ENCODE measurements at regions not wholly inside any gene's neighbourhood (a gene's known extent, or its start where the extent isn't known, plus 50 kb on each side); places are given as distances from the start of the nearest gene placed in this dataset.

DNA sequence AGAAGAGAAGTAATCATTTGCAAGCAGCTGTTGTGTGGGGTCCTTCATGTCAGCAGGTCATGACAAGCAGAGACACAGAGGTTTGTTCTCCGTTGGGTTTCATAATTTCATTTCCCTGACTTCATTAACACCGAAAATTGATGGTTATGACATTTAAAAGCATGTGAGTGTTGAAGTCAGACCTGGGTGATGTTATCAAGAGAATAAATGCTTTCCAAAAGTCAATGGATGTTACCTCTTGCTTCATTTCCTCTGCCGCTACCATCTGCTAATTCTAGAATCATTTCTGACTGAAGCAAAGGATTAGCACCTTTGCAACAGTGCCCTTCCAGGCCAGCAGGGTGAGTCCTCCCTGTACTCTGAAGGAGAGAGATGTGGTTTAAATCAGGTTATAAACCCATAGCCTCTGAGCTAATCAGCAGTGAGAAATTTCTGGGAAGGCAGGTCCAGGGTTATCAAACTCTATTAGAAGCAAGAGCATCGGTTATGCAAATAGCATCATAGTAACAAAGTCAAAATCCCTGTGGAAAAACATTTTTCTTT is 446.2 kb downstream of the PIK3C3 start:
- DNase-seq (ENCODE audit: low read depth in 2 of 2): no peak

DNA sequence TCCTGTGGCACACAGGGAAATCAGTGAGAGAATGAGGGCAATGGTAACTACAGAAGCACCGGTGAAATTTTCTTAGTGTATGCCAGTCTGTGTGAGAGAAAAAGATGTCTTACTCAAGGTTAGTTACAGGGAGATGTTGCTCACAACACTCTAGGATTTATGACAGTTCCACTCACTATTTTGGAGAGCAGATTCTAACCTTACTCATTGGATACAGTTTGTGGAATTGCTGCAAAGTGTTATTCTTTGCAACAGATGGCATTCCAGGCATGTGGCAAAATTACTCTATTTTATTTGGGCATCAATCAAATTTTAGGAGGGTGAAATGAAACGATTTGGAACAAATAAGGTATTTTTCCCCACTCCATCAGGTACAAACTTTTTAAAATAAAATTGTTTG is 449.1 kb downstream of the PIK3C3 start:
- no peak for DNase-seq (ENCODE audit: low read depth in 2 of 2)

DNA sequence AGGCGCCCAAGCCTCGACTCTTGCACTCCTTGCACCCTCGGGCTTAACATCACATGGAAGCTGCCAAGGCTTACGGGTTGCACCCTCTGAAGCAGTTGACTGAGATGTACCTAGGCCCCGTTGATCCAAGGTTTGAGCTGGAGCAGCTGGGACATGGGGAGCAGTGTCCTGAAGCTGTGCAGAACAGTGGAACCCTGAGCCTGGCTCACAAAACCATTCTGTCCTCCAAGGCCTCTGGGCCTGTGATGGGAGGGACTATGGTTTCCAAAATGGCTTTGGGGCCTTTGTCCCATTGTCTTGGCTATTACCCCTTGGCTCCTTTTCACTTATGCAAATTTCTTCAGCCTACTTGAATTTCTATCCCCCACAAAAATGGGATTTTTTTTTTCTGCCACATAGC is 454.0 kb downstream of the PIK3C3 start:
- DNase-seq (ENCODE audit: low read depth in 2 of 2): no peak

DNA sequence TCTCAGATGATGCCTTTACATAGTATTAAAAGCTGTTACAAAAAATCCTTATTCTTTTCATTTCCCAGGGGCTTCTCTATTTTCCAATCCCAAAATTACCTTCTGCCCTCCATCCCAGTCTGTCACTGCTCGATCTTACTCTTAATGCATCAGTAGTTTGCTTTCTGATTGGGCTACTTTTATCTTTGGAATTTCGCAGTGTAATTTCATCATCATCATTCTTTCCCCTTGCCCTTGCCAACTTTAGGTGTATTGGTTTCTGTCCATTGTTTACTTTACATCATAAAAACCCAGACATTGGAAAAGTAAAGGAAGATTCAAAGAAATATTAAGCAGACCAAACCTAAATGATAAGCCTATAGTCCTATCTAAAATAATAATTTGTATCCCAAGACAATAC is 457.2 kb downstream of the PIK3C3 start:
- no peak for DNase-seq (ENCODE audit: low read depth in 2 of 2)

DNA sequence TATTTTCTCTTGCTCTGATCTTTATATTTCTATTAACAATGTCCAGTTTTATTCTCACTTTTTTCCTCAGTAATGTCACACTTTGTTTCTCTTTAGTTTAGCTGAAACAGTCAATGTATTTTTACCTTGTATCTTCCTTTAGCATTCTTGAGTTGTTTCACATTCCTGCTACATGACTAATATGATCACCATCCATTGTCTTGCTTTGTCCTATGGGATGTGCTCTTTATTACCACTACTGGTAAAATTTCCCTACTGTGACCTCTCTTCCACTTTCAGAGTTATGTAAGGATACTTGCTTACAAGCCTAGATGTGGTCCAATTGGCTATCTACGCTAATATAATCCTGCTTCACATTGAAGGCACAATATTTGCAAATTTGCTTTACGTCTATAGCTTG is 457.9 kb downstream of the PIK3C3 start:
- DNase-seq (ENCODE audit: low read depth in 2 of 2): no peak

DNA sequence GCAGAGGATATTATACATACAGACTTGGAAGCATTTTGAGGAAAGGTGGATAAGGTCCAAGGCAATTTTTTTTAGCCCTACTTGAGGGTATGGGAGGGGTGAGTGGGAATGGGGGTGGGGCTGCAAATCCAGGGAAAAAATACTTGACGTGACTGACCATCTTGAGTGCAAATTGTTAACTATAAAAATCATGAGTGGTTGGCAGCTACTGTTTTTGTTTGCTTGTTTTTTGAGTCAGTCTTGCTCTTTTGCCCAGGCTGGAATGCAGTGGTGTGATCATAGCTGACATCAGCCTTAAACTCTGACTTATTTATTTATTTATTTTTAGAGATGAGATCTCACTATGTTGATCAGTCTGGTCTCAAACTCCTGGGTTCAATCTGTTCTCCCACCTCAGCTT is 458.8 kb downstream of the PIK3C3 start:
- no peak for DNase-seq (ENCODE audit: low read depth in 2 of 2)

DNA sequence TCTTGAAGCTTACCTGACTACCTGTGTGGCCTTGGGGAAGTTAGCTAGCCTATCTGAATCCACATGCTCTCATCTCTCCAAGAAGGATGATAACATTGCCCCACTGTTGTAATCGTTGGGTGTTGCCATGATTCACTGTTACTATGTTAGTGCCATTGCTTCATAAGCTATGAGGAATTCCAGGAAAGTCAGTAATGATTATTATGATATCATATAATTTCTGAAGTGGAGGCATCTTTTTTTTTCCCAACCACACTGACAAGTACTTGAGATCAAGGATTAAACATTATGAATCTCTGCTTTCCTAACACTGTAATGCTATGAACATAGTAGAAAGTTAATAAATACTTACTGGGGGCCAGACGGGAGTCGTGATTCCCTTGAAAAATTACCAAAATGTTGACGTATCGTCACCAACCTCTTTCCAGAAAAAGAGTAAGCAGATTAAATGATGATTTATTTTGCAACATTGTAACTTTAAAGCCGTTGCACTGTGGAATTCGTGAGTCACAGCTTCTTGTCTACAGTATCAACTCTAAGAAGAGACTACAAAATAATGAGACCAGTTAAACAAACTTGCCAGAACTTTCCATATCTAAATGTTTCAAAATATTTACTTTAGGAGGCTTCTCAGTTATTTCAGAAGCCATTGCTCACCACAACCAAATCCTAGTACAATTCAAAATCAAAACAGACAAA is 459.9 kb downstream of the PIK3C3 start:
- DNase-seq (ENCODE audit: low read depth in 2 of 2): no peak

DNA sequence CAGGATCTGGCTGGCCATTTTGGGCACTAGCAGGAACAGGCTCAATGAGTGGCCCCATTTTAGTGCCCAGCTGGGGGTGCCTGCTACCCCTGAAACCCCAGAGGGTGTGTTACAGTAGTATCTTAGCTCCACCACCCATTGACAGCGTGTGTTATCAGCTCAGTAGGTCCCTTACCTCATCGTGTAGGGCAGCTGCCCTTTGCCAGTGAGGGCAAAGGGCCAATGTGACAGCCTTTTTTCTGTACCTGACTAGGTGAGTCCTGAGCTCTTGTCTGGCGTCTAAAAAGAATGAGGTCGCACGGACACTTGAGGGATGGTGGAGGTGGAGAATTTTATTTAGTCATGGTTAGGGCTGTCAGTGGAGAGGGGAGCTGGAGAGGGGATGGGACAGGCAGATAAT is 462.2 kb downstream of the PIK3C3 start:
- DNase-seq (ENCODE audit: low read depth in 2 of 2): no peak

DNA sequence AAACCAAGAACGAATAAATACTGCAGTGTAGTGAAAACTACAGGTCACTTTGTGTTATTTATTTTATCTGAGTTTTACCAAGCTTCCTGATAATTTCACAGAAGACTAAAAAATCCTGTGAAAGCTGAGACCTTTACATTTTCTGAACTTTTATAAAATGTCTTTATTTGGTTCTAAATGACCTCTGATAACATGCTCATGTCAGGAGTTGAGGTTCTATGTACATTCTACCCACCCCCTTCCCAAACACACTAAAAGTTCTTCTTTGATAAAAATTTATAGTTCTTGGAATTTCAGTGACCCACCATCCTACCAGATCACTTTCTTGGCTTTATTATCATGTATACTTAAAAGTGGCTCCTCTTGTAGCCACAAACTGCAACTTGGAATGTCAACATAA is 463.1 kb downstream of the PIK3C3 start:
- DNase-seq (ENCODE audit: low read depth in 2 of 2): no peak

DNA sequence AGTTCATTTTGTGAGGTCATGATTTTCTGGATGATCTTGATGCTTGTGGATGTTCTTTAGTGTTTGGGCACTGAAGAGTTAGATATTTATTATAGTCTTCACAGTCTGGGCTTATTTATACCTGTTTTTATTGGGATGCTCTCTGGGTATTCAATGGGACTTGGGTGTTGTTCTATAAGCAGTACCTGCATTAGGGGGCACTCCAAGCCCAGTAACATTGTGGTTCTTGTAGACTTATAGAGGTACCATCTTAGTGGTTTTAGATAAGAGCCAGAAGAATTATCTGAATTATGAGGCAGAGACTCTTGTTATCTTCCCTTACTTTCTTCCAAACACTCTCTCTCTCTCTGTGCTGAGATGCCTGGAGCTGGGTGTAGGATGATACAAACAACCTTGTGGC is 470.0 kb downstream of the PIK3C3 start:
- DNase-seq (ENCODE audit: low read depth in 2 of 2): no peak

DNA sequence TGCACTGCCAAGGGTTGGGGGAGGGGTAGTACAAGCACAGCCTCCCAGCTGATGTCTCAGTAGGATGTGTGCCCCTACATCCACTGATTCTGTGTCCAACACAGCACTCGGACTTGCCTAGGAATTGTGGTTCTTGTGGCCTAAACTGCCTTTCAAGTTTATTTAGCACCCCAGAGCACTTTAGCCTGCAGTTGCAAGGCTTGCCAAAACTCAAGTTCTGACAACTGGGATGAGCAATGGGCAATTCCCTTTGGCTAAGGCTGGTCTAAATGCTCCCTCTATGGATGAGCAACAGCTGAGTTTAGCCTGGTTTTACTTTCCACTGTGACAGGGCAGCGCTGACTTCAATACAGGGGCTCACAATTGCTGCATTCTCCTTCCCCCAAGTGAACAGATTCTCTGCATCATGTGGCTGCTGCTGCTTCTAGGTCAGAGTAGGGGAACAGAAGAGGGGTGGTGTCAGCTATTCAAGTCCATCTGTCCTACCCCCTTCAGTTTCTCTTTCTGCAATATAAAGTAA is 471.5 kb downstream of the PIK3C3 start:
- no peak for DNase-seq (ENCODE audit: low read depth in 2 of 2)

DNA sequence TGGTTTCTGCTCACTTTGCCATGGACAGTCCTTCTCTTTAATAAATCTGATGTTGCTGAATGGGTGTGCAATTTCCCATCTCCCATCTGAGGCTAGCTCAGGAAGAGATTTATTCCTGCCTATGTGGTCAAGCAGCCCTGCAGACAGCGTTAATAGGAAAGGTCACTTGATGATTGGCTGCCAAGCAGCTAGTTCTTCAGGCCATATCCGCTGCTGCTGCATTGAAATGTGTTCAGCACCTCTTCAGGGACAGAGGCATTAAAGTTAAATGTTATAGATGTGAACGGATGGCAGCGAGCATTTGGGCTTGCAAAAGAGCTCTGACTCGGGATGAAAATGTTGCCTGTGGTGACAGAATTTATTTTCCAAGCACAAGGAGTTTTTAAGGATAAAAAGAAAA is 474.2 kb downstream of the PIK3C3 start:
- no peak for DNase-seq (ENCODE audit: low read depth in 2 of 2)

DNA sequence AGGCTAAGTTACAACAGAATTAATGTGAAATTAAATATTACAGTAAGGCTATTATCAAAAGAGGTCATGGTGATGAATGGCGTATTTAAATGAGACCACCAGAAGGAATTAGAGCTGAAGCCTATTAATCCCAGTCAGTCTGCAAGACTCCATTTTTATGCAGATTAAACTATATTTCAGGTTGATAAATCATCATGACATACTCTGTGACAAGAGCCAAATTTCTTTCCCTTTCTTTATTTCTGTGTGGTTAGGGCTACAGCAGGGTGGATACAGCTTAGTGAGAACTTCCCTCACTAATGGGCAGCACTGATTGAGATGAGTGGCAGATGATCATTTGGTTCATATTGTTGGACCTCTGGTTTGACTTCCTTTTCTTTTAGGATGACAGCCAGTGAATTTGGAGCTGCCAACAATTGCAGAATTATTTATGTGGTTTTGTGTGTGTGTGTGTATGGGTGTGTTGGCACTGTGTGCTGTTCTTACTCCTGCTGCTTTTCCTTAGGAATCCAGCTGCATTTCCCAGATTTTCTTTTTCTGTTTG is 481.3 kb downstream of the PIK3C3 start:
- no peak for DNase-seq (ENCODE audit: low read depth in 2 of 2)

DNA sequence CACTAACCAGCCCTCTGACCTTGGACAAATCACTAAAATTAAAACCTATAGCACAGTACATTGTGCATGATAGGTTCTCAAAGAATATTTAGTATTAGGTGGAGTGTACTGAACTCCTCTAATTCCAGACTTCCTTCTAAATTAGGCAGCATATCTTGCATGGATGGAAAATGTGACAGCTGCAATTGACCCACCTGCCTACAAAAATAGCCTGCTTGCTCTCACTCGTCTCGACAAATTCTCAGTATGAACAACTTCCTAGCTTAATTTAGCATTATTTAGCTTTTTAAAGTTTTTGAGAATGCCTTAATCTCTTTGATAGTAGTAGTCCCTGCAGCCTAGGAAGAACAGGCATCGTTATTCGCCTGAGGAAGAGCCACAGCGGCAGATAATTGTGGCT is 482.0 kb downstream of the PIK3C3 start:
- no peak for DNase-seq (ENCODE audit: low read depth in 2 of 2)

DNA sequence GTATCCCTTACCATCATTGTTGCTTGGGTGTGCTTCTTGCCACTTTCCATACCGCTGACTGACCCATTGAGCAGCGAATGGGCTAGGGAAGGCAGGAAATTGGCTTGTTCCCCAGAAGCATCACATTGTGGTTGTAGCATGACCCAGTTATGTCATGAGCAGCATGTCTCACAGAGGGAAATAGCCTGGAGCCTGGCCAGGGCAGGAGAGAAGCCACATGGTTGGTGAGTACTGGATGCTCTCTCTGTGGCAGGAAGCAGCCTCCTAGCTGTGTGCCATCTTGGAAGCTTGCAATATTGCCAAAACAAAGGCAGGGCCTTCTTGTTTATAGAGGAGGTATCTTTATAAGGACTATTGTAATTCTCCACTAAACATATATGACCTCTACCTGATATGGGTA is 482.6 kb downstream of the PIK3C3 start:
- no peak for DNase-seq (ENCODE audit: low read depth in 2 of 2)

DNA sequence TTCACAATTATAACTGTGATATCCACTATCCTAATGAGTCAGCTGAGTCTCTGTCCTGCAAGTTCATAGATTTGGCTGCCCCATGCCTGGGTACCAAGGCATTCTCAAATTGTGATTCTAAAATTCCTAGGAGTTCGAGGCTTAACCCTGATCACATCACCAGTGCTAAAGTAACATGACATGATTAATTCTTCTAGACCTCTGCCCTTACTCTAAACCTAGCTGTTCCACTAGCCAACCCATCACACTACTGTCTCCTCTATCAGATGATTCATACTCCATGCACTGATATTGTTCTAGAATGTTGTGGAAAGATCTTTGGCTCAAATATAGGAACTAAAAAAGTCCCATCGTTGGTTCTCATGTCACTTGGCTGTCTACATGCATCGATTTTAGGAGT is 487.6 kb downstream of the PIK3C3 start:
- no peak for DNase-seq (ENCODE audit: low read depth in 2 of 2)

DNA sequence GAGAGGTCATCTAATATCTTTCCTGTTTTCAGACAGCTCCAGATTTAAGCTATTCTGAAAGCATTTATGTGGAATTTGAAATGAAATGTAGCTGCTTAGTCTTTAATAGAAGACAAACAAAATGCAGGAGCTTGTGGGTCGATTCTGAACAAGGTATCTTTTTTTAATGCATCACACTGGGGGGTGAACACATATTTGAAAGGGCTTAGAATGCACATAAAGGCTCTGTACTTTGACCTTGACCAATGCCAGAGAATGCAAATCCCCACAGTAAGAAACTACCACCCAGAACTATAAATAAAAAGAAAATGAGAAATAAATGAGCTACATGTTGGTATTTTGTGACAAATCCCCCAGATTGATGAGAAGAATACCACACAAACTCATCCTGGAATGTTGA is 489.3 kb downstream of the PIK3C3 start:
- no peak for DNase-seq (ENCODE audit: low read depth in 2 of 2)

DNA sequence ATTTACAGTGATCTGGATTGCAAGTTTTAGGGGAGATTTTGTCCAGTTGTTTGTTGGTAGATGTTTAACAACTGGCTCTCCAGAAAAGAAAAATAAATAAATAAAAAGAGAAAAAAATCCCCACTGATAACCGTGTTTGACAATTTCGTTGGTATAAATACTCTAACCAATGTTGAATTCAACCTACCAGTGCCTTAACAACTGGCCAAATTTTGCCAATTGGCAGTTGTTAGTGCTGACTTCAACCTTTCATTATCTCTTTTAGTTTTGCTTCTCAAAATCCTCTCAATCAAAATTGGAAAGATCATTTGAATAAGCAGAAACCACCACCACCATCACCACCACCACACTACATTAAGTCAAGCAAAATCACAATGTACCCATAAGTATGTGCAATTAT is 490.3 kb downstream of the PIK3C3 start:
- DNase-seq (ENCODE audit: low read depth in 2 of 2): no peak

DNA sequence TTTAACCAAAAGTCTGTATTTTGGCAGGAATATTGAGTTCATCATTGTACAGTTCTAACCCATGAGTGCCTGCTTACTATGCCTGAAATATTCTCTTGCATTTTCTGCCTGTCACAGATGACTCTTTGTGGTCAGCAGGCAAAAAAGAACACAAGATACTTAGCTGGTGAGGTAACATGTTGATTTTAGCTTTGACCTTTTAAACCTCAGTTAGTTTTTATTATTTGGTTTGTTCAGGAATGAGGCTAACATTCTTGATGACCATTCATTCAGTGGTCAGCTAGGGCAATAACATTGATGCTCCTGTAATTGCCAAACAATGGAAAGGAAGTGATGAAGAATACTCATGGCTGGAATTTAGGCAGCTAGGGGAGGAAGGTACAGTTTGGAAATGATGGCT is 491.2 kb downstream of the PIK3C3 start:
- DNase-seq (ENCODE audit: low read depth in 2 of 2): no peak

DNA sequence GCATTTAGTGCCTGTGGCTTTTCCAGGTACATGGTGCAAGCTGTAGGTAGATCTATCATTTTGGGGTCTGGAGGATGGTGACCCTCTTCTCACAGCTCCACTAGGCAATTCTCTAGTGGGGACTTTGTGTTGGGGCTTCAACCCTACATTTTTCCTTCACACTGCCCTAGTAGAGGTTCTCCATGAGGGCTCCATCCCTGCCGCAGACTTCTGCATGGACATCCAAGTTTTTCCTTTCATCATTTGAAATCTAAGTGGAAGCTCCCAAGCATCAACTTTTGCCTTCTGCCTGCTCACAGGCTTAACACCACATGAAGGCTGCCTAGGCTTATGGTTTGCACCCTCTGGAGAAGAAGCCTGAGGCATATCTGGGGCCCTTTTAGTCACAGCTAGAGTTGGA is 492.7 kb downstream of the PIK3C3 start:
- no peak for DNase-seq (ENCODE audit: low read depth in 2 of 2)

DNA sequence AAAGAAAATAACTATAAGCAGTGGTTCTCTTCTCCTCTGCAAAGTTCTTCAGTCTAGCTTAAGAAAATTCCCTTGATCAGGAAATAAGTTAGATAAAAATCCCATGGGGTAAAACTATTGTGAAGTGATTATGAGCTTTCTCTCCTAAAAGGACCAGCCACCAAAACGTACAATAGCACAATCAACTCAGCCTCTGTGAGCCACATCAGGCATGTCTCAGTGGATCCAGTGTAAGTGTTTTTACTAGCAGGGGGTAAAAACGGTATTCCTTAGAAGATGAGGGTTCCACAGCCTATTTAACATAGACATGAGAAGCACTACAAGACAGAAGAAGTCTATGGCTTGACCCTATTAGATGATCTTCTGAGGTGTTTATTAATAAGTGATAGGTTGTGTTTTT is 503.2 kb downstream of the PIK3C3 start:
- no peak for DNase-seq (ENCODE audit: low read depth in 2 of 2)

DNA sequence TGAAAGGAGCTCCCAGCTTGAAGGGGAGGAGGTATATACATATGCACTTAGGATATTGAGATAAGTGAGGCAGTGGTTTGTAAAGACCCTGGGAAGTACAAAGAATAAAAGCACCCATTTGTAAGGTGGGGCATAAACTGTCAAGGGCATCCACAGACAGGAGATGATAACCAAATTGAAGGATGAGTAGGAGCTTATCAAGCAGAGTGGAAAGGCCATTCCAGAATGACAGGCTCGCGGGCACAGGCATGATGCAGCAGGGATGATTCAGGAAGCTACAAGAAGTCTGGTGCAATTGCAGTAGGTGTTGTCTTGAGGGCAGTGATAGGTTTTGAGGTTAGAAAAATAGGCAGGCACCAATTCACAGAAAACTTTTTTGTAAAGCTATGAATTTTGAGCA is 504.8 kb downstream of the PIK3C3 start:
- no peak for DNase-seq (ENCODE audit: low read depth in 2 of 2)

DNA sequence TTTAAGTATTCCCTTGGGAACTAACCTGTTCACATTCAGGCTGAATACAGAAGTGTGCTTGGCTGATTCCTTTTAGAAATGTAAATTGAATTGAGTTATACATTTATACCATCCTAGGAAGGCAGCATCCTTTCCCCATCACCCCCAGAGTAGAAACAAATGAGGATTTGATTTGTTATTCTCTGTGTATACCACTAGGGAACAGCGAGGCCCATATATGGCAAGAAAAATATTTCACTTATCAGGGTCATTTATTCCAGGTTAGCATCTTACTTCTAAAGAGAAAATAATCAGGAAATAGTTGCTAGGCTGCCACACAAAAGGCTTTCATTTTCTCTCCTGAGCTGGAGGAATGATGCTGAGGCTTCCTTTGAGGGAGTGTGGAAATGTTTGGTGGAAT is 516.9 kb downstream of the PIK3C3 start:
- no peak for DNase-seq (ENCODE audit: low read depth in 2 of 2)

DNA sequence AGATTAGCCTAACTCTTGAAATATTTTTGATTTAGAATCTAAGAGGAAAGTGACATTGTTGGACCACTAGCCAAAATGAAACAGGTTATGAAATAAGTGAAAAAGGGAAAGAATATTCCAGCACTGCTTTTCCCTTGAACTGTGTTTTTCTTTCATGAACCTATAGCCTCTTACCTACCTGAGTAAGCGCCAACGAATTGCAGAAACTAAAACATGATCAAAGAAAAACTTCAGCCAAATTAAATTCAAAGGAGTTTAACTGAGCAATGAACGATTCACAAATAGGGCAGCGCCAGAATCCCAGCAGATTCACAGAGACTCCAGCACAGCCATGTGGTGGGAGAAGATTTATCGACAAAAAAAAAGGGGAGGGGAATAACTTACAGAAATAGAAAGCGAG is 518.6 kb downstream of the PIK3C3 start:
- DNase-seq (ENCODE audit: low read depth in 2 of 2): no peak

Measured in activated CD4-positive, alpha-beta T cell treated with anti-CD3 and anti-CD28 coated beads for 24 hours (primary cell).